SK-N-SH treated with all-trans-retinoic acid at 6 μM for 48 hours (cell line): ENCODE measurements at regions not wholly inside any gene's neighbourhood (a gene's known extent, or its start where the extent isn't known, plus 50 kb on each side); places are given as distances from the start of the nearest gene placed in this dataset.

Source experiments
- CSDC2 ChIP-seq: fragments of 250-450 bp; sonication (Bioruptor Pico); IDR thresholded peaks from 2 replicates; pipeline ENCODE4 v1.5.0; 2020; ENCODE audit warnings: mild to moderate bottlenecking, moderate library complexity
- GLIS3 ChIP-seq: fragments of 250-450 bp; sonication (Bioruptor Pico); IDR thresholded peaks from 2 replicates; pipeline ENCODE4 v1.5.0; 2020; ENCODE audit warnings: mild to moderate bottlenecking, moderate library complexity
- POU6F1 ChIP-seq: fragments of 250-450 bp; sonication (Bioruptor Pico); IDR thresholded peaks from 2 replicates; pipeline ENCODE4 v1.8.0; 2021; ENCODE audit warnings: low read depth, mild to moderate bottlenecking, moderate library complexity, borderline replicate concordance
- ZFP3 ChIP-seq: fragments of 250-450 bp; sonication (Bioruptor Pico); IDR thresholded peaks from 2 replicates; pipeline ENCODE4 v1.5.0; 2020; ENCODE audit warnings: mild to moderate bottlenecking, moderate library complexity
- ZFP30 ChIP-seq: fragments of 450-650 bp; formaldehyde crosslinking; IDR thresholded peaks from 2 replicates; pipeline ENCODE4 v1.5.0; 2022; ENCODE audit warnings: mild to moderate bottlenecking, moderate library complexity
- ZNF565 ChIP-seq: fragments of 450-650 bp; formaldehyde crosslinking; conservative IDR thresholded peaks from 2 replicates; pipeline ENCODE4 v1.5.0; 2020; ENCODE audit warnings: low read depth, mild to moderate bottlenecking, moderate library complexity
- TF ChIP-seq, protein P1 (sequence below): fragments of 250-450 bp; sonication (Bioruptor Pico); IDR thresholded peaks from 2 replicates; pipeline ENCODE4 v1.8.0; 2020; ENCODE audit warnings: mild to moderate bottlenecking, moderate library complexity, borderline replicate concordance
- TF ChIP-seq, protein P2 (sequence below): fragments of 250-450 bp; sonication (Bioruptor Pico); IDR thresholded peaks from 2 replicates; pipeline ENCODE4 v1.5.1; 2020; ENCODE audit warnings: low read depth, mild to moderate bottlenecking, moderate library complexity

GRCh38 chr5:87966213-87966612 is 302.4 kb downstream of the TMEM161B start:
- TF ChIP-seq ZFP30 (CRISPR knock-in tag) (no peak), ZFP3 (CRISPR knock-in tag) (no peak), GLIS3 (CRISPR knock-in tag) (no peak), CSDC2 (no peak), POU6F1 (CRISPR knock-in tag) (no peak), ZNF565 (CRISPR knock-in tag) (no peak)
- TF ChIP-seq, protein P1, sequence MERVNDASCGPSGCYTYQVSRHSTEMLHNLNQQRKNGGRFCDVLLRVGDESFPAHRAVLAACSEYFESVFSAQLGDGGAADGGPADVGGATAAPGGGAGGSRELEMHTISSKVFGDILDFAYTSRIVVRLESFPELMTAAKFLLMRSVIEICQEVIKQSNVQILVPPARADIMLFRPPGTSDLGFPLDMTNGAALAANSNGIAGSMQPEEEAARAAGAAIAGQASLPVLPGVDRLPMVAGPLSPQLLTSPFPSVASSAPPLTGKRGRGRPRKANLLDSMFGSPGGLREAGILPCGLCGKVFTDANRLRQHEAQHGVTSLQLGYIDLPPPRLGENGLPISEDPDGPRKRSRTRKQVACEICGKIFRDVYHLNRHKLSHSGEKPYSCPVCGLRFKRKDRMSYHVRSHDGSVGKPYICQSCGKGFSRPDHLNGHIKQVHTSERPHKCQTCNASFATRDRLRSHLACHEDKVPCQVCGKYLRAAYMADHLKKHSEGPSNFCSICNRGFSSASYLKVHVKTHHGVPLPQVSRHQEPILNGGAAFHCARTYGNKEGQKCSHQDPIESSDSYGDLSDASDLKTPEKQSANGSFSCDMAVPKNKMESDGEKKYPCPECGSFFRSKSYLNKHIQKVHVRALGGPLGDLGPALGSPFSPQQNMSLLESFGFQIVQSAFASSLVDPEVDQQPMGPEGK (CRISPR knock-in tag): no peak
- TF ChIP-seq, protein P2, sequence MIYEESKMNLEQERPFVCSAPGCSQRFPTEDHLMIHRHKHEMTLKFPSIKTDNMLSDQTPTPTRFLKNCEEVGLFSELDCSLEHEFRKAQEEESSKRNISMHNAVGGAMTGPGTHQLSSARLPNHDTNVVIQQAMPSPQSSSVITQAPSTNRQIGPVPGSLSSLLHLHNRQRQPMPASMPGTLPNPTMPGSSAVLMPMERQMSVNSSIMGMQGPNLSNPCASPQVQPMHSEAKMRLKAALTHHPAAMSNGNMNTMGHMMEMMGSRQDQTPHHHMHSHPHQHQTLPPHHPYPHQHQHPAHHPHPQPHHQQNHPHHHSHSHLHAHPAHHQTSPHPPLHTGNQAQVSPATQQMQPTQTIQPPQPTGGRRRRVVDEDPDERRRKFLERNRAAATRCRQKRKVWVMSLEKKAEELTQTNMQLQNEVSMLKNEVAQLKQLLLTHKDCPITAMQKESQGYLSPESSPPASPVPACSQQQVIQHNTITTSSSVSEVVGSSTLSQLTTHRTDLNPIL (CRISPR knock-in tag): no peak
